ENCODE measurements at regions not wholly inside any gene's neighbourhood (a gene's known extent, or its start where the extent isn't known, plus 50 kb on each side); places are given as distances from the start of the nearest gene placed in this dataset.
"Not testable (repeated sequence)": the region's sequence is repeated elsewhere in the genome, so short reads cannot be mapped to it uniquely, and the experiment has no call there.

GRCh38 chr12:91667694-91668093 lies 478.0 kb downstream of the BTG1 start:
- no peak for DNase-seq (ENCODE audit: low spot score)

GRCh38 chr12:91663744-91664143 lies 481.1 kb upstream of the DCN start:
- no peak for DNase-seq (ENCODE audit: low spot score)

GRCh38 chr12:91663310-91663709 lies 480.7 kb upstream of the DCN start:
- no peak for DNase-seq (ENCODE audit: low spot score)

- DNase-seq (ENCODE audit: low spot score), result no peak
Measured at GRCh38 chr12:91662021-91662420, 479.4 kb upstream of the DCN start.

- DNase-seq (ENCODE audit: low spot score), result no peak
Measured at GRCh38 chr12:91657032-91657431, 474.4 kb upstream of the DCN start.

GRCh38 chr12:91655966-91656365 lies 473.3 kb upstream of the DCN start:
- no peak for DNase-seq (ENCODE audit: low spot score)

- DNase-seq (ENCODE audit: low spot score), result no peak
Measured at GRCh38 chr12:91654087-91654486, 471.5 kb upstream of the DCN start.

GRCh38 chr12:91651728-91652127 lies 469.1 kb upstream of the DCN start:
- no peak for DNase-seq (ENCODE audit: low spot score)

- no peak for DNase-seq (ENCODE audit: low spot score)
Measured at GRCh38 chr12:91643763-91644162, 461.1 kb upstream of the DCN start.

- DNase-seq (ENCODE audit: low spot score), result no peak
Measured at GRCh38 chr12:91640021-91640420, 457.4 kb upstream of the DCN start.

- DNase-seq (ENCODE audit: low spot score), result no peak
Measured at GRCh38 chr12:91639327-91639726, 456.7 kb upstream of the DCN start.

GRCh38 chr12:91637789-91638624 lies 455.4 kb upstream of the DCN start:
- DNase-seq (ENCODE audit: low spot score), result no peak

- no peak for DNase-seq (ENCODE audit: low spot score)
Measured at GRCh38 chr12:91636721-91637120, 454.1 kb upstream of the DCN start.

- not testable (repeated sequence) for DNase-seq (ENCODE audit: low spot score)
Measured at GRCh38 chr12:91634386-91634713, 451.7 kb upstream of the DCN start.

GRCh38 chr12:91633734-91634357 lies 451.2 kb upstream of the DCN start:
- DNase-seq (ENCODE audit: low spot score), result no peak

GRCh38 chr12:91633206-91633605 lies 450.6 kb upstream of the DCN start:
- DNase-seq (ENCODE audit: low spot score), result no peak

GRCh38 chr12:91632042-91632786 lies 449.6 kb upstream of the DCN start:
- DNase-seq (ENCODE audit: low spot score), result no peak

- DNase-seq (ENCODE audit: low spot score), result no peak
Measured at GRCh38 chr12:91630596-91631293, 448.1 kb upstream of the DCN start.

GRCh38 chr12:91630083-91630482 lies 447.5 kb upstream of the DCN start:
- no peak for DNase-seq (ENCODE audit: low spot score)

- no peak for DNase-seq (ENCODE audit: low spot score)
Measured at GRCh38 chr12:91629440-91629839, 446.8 kb upstream of the DCN start.

- DNase-seq (ENCODE audit: low spot score), result no peak
Measured at GRCh38 chr12:91628656-91629055, 446.0 kb upstream of the DCN start.

GRCh38 chr12:91627225-91627624 lies 444.6 kb upstream of the DCN start:
- DNase-seq (ENCODE audit: low spot score), result no peak

GRCh38 chr12:91622981-91623380 lies 440.4 kb upstream of the DCN start:
- DNase-seq (ENCODE audit: low spot score), result no peak

Measured in COLO829 (cell line).